HepG2 (cell line): ENCODE measurements at regions not wholly inside any gene's neighbourhood (a gene's known extent, or its start where the extent isn't known, plus 50 kb on each side); places are given as distances from the start of the nearest gene placed in this dataset.

Experiments used
- ATAC-seq: fragments of 200-7000 bp; cut with Tn5 transposase; 3 replicates; pipeline ENCODE4 v1.9.1; 2020; ENCODE audit warnings: mild to moderate bottlenecking, moderate library complexity
- BruUV-seq: library from RNA; stranded (reverse); fragments of 400-500 nt; replicated peaks from 2 replicates; lab custom pipeline; 2021; lab: Mats Ljungman, UMichigan
- CTCF ChIA-PET: fragments of 300-600 bp; formaldehyde crosslinking; extraction: SDS; loops from one replicate; lab custom pipeline; 2021; ENCODE audit warnings: low total read pairs, inconsistent platforms, low intra/inter-chr PET ratio; lab: Yijun Ruan, JAX
- POLR2A ChIA-PET: fragments of 350-600 bp; sonication (Branson Sonifier 250); formaldehyde crosslinking; loops from one replicate; lab custom pipeline; 2020; ENCODE audit warnings: antibody characterized with exemption, inconsistent platforms; lab: Yijun Ruan, JAX
- DNase-seq: peaks from one replicate; pipeline ENCODE4 v3.0.0-alpha.2; 2015; ENCODE audit warnings: low spot score
- FAIRE-seq: peaks from 3 replicates; lab custom pipeline; 2011; peaks lifted over from hg19 to GRCh38; lab: Jason Lieb, UNC
- H2AFZ ChIP-seq: one replicate; pipeline ENCODE4 v1.6.1; 2011; ENCODE audit warnings: low read length, inconsistent platforms
- H3K27ac ChIP-seq: fragments of 300-600 bp; 3 replicates; pipeline ENCODE4 v1.8.0; 2011; ENCODE audit warnings: mixed run types, mild to moderate bottlenecking, mixed read lengths, low read length, inconsistent platforms; ENCODE audit not compliant: insufficient read depth; ENCODE audit errors: extremely low read length
- H3K27me3 ChIP-seq, 2 experiments: fragments of 200-600 bp in 1 of 2; 2 replicates in 1 of 2; 3 replicates in 1 of 2; pipeline versions ENCODE4 v1.6.0 to v1.8.0; 2011; ENCODE audit warnings: low read length in 2 of 2, mild to moderate bottlenecking in 2 of 2, moderate library complexity in 2 of 2, inconsistent platforms in 1 of 2; ENCODE audit not compliant: insufficient read depth in 2 of 2, control insufficient read depth in 1 of 2
- H3K36me3 ChIP-seq, 2 experiments: fragments of 200-600 bp in 1 of 2; replicated peaks in 1 of 2; 2 replicates in 1 of 2; 3 replicates in 1 of 2; pipeline versions ENCODE4 v1.5.1 to v1.8.0; 2011; ENCODE audit warnings: low read length in 2 of 2, inconsistent platforms in 1 of 2; ENCODE audit not compliant: insufficient read depth in 2 of 2, control insufficient read depth in 1 of 2
- H3K4me1 ChIP-seq: 2 replicates; pipeline ENCODE4 v1.5.1; 2012; ENCODE audit warnings: low read length, inconsistent platforms; ENCODE audit not compliant: insufficient read depth
- H3K4me2 ChIP-seq: 2 replicates; pipeline ENCODE4 v1.6.0; 2011; ENCODE audit warnings: low read depth, low read length, inconsistent platforms
- H3K4me3 ChIP-seq, 3 experiments: fragments of 200-600 bp in 1 of 3; sonication (generic), shearing (Covaris generic) in 1 of 3; replicated peaks in 1 of 3; 2 replicates each; pipeline ENCODE4 v1.5.1; 2011 to 2016; ENCODE audit warnings: low read length in 3 of 3, inconsistent platforms in 2 of 3, low read depth in 2 of 3, mild to moderate bottlenecking in 2 of 3, control low read depth in 1 of 3, mixed read lengths in 1 of 3; ENCODE audit not compliant: insufficient read depth in 1 of 3
- H3K79me2 ChIP-seq: one replicate; pipeline ENCODE4 v1.6.1; 2011; ENCODE audit warnings: low read length, inconsistent platforms; ENCODE audit not compliant: insufficient read depth
- H3K9ac ChIP-seq: 2 replicates; pipeline ENCODE4 v1.6.0; 2011; ENCODE audit warnings: mild to moderate bottlenecking, low read depth, low read length, inconsistent platforms; ENCODE audit not compliant: insufficient read depth
- H3K9me3 ChIP-seq: 2 replicates; pipeline ENCODE4 v1.5.1; 2012; ENCODE audit warnings: mild to moderate bottlenecking, low read length
- H4K20me1 ChIP-seq: 2 replicates; pipeline ENCODE4 v1.6.0; 2011; ENCODE audit warnings: inconsistent platforms, mild to moderate bottlenecking, low read length, moderate library complexity; ENCODE audit not compliant: insufficient read depth
- CHD2 ChIP-seq: IDR thresholded peaks from 2 replicates; pipeline ENCODE4 v1.6.1; 2011; ENCODE audit warnings: low read depth, low read length, improper control_type of control experiment
- DZIP1 ChIP-seq: sonication (generic); formaldehyde crosslinking; IDR thresholded peaks from 2 replicates; pipeline ENCODE4 v1.5.0; 2020; ENCODE audit warnings: mild to moderate bottlenecking, missing genetic modification reagents
- ELK4 ChIP-seq: sonication (generic); formaldehyde crosslinking; IDR thresholded peaks from 2 replicates; pipeline ENCODE4 v1.9.0; 2021; ENCODE audit warnings: missing genetic modification reagents, borderline replicate concordance
- ESRRA ChIP-seq: sonication (generic); formaldehyde crosslinking; IDR thresholded peaks from 2 replicates; pipeline ENCODE4 v1.5.1; 2020; ENCODE audit warnings: mild to moderate bottlenecking, low read depth, missing genetic modification reagents
- HNF1B ChIP-seq: sonication (generic); formaldehyde crosslinking; IDR thresholded peaks from 2 replicates; pipeline ENCODE4 v1.5.1; 2020; ENCODE audit warnings: mild to moderate bottlenecking, moderate library complexity, missing genetic modification reagents
- MIXL1 ChIP-seq: IDR thresholded peaks from 2 replicates; pipeline ENCODE4 v1.6.1; 2016
- TBL1XR1 ChIP-seq: fragments of 150-350 bp; IDR thresholded peaks from 2 replicates; pipeline ENCODE4 v1.6.1; 2014; ENCODE audit warnings: borderline replicate concordance, low read length; ENCODE audit not compliant: partially characterized antibody
- TBP ChIP-seq: sonication (generic); formaldehyde crosslinking; IDR thresholded peaks from 2 replicates; pipeline ENCODE4 v1.5.0; 2020; ENCODE audit warnings: missing genetic modification reagents
- ZC3H4 ChIP-seq: sonication (generic); formaldehyde crosslinking; IDR thresholded peaks from 2 replicates; pipeline ENCODE4 v1.4.0; 2020; ENCODE audit warnings: missing genetic modification reagents, borderline replicate concordance
- ZFP62 ChIP-seq: sonication (generic); formaldehyde crosslinking; IDR thresholded peaks from 2 replicates; pipeline ENCODE4 v1.4.0; 2020; ENCODE audit warnings: missing genetic modification reagents
- WGBS: methylation state at CpG from one replicate; pipeline ENCODE4 v1.1.6; 2017; ENCODE audit warnings: low lambda C conversion rate; 5-methylcytosine and 5-hydroxymethylcytosine counted together
- in situ Hi-C: cut with HindIII; loops from 2 replicates; pipeline ENCODE4 v1.10.0; 2017; ENCODE audit warnings: low pct_unique_long_range_greater_than_20kb; ENCODE audit not compliant: extremely low pct_ligation_motif_present
- intact Hi-C: fragments of 100-400 bp; cut with micrococcal nuclease; formaldehyde crosslinking; loops from one replicate; pipeline ENCODE4 v1.10.0; 2022; ENCODE audit not compliant: unreplicated experiment
- TF ChIP-seq, protein P1 (sequence below): sonication (generic); formaldehyde crosslinking; IDR thresholded peaks from 2 replicates; pipeline ENCODE4 v1.4.0; 2020; ENCODE audit warnings: missing genetic modification reagents, mild to moderate bottlenecking, borderline replicate concordance
- TF ChIP-seq, protein P2 (sequence below): sonication (generic); formaldehyde crosslinking; IDR thresholded peaks from 2 replicates; pipeline ENCODE4 v1.8.0; 2022; ENCODE audit warnings: mild to moderate bottlenecking, missing genetic modification reagents; ENCODE audit not compliant: insufficient replicate concordance

GRCh38 chr5:92822183-92822582, 758.8 kb downstream of the NR2F1-AS1 start (continued):
- TF ChIP-seq DZIP1 (CRISPR knock-in tag) (no peak), ZC3H4 (CRISPR knock-in tag) (no peak), CHD2 (no peak)
- TF ChIP-seq, protein P1, sequence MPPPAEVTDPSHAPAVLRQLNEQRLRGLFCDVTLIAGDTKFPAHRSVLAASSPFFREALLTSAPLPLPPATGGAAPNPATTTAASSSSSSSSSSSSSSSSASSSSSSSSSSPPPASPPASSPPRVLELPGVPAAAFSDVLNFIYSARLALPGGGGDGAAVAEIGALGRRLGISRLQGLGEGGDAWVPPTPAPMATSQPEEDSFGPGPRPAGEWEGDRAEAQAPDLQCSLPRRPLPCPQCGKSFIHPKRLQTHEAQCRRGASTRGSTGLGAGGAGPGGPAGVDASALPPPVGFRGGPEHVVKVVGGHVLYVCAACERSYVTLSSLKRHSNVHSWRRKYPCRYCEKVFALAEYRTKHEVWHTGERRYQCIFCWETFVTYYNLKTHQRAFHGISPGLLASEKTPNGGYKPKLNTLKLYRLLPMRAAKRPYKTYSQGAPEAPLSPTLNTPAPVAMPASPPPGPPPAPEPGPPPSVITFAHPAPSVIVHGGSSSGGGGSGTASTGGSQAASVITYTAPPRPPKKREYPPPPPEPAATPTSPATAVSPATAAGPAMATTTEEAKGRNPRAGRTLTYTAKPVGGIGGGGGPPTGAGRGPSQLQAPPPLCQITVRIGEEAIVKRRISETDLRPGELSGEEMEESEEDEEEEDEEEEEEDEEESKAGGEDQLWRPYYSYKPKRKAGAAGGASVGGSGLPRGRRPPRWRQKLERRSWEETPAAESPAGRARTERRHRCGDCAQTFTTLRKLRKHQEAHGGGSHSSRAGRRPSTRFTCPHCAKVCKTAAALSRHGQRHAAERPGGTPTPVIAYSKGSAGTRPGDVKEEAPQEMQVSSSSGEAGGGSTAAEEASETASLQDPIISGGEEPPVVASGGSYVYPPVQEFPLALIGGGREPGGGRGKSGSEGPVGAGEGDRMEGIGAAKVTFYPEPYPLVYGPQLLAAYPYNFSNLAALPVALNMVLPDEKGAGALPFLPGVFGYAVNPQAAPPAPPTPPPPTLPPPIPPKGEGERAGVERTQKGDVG (CRISPR knock-in tag), result no peak
- TF ChIP-seq, all 625 proteins: peak for 0

DNA sequence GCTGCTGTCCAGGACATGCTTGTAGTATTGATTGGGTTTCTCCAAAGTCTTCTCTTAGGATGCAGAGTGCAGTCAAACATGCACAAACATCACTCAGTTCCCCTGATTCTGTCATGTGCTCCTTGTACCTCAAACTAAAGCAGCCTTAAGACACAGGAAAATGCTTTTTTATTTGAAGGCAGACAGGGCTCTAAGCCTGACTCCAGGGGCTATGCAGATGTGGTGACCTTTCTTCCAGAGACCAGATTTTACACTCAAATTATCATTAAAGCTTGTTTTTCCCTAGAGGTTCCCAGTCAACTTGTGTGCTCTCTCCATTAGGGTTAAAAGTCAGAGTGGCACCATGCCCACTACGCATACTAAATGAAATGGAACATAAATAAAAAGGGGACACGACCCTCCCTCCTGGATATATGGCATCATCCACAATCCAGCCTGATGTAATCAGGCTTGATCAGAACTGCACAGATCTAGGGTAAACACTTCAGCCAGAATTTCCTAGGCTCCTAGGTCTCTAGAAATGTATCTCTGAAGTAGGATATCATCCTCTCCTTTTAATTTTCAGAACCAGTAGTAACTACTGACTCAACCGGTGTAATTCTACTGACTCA, 771.1 kb downstream of the NR2F1-AS1 start:
- FAIRE-seq, result no peak
- TF ChIP-seq TBL1XR1, result no peak
- TF ChIP-seq ELK4 (CRISPR knock-in tag), result no peak
- TF ChIP-seq, protein P2, sequence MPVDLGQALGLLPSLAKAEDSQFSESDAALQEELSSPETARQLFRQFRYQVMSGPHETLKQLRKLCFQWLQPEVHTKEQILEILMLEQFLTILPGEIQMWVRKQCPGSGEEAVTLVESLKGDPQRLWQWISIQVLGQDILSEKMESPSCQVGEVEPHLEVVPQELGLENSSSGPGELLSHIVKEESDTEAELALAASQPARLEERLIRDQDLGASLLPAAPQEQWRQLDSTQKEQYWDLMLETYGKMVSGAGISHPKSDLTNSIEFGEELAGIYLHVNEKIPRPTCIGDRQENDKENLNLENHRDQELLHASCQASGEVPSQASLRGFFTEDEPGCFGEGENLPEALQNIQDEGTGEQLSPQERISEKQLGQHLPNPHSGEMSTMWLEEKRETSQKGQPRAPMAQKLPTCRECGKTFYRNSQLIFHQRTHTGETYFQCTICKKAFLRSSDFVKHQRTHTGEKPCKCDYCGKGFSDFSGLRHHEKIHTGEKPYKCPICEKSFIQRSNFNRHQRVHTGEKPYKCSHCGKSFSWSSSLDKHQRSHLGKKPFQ (CRISPR knock-in tag), result no peak
- no peak for TF ChIP-seq HNF1B (CRISPR knock-in tag)
- TF ChIP-seq ESRRA (CRISPR knock-in tag), result no peak
- no peak for TF ChIP-seq ZFP62 (CRISPR knock-in tag)
- TF ChIP-seq TBP (CRISPR knock-in tag), result no peak
- TF ChIP-seq MIXL1 (CRISPR knock-in tag), result no peak

More for the DNA sequence above, 771.1 kb downstream of the NR2F1-AS1 start:
- Histone ChIP-seq H4K20me1 (no peaks in the 10 kb centered on the region), H3K4me3 (no peak overlapping the region), H3K9ac (no peak overlapping the region), H3K79me2 (no peaks in the 10 kb centered on the region), H3K36me3 (no peaks in the 10 kb centered on the region), H3K4me1 (no peaks in the 10 kb centered on the region; the same call in 1 of the 2 replicates), H3K4me2 (no peak overlapping the region), H3K27ac (no peak overlapping the region), H2AFZ (no peak overlapping the region), H3K9me3 (no peaks in the 10 kb centered on the region), H3K27me3 (no peaks in the 10 kb centered on the region)
- POLR2A ChIA-PET, result no interaction called here
- CTCF ChIA-PET, result no interaction called here
- 47% methylated on average over 3 of the region's 3 CpGs for WGBS
- BruUV-seq, result no TSS peak
- DNase-seq (no peak), ATAC-seq (no peak)
- in situ Hi-C loops (no loop called here), intact Hi-C loops (no loop called here)
